Fibroblast of villous mesenchyme (primary cell): ENCODE measurements at regions not wholly inside any gene's neighbourhood (a gene's known extent, or its start where the extent isn't known, plus 50 kb on each side); places are given as distances from the start of the nearest gene placed in this dataset.

ENCODE experiments used
- DNase-seq: peaks from one replicate; pipeline ENCODE4 v3.0.0-alpha.2; 2010; ENCODE audit warnings: low read depth
- H3K4me3 ChIP-seq: 2 replicates; pipeline ENCODE4 v1.5.1; 2011; ENCODE audit warnings: low read depth, mild to moderate bottlenecking, low read length
- TF ChIP-seq, protein P1 (sequence below): IDR thresholded peaks from 2 replicates; pipeline ENCODE4 v1.5.1; 2012; ENCODE audit warnings: low read depth, mild to moderate bottlenecking, low read length; ENCODE audit not compliant: insufficient read depth

DNA sequence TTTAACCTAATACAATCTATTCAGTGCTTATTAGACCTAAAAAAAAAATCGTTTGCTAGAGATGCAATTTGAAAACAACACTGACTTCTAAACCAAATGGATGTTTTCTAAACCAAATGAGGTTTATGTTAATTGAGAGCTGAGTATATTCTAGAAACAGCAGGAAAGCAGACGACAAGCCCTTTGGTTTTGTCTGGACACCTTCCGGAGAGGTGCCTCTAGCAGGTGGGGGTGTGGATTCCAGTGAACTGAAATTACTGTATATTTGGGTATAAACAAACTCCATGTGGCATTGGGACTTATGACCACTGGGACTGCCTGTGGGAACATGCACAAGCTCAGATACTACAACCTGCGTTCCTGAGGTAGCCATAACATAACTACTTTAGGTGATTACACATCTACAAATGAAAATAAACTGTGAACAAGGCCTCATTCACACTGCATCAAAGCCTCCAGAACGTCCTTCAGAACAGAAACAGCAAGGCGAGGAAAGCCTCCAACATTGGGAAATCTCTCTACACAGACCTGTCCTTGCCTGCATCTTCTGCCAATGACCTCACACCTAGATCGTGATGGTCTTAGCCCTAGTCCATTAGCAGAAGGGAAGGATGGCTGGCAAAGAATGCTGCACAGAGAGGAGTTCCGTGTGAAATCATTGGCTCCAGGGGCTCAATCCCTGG lies 206.8 kb upstream of the FOXQ1 start:
- TF ChIP-seq, protein P1, sequence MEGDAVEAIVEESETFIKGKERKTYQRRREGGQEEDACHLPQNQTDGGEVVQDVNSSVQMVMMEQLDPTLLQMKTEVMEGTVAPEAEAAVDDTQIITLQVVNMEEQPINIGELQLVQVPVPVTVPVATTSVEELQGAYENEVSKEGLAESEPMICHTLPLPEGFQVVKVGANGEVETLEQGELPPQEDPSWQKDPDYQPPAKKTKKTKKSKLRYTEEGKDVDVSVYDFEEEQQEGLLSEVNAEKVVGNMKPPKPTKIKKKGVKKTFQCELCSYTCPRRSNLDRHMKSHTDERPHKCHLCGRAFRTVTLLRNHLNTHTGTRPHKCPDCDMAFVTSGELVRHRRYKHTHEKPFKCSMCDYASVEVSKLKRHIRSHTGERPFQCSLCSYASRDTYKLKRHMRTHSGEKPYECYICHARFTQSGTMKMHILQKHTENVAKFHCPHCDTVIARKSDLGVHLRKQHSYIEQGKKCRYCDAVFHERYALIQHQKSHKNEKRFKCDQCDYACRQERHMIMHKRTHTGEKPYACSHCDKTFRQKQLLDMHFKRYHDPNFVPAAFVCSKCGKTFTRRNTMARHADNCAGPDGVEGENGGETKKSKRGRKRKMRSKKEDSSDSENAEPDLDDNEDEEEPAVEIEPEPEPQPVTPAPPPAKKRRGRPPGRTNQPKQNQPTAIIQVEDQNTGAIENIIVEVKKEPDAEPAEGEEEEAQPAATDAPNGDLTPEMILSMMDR = no peak
- DNase-seq = no peak
- no peak overlapping the region for H3K4me3 ChIP-seq

DNA sequence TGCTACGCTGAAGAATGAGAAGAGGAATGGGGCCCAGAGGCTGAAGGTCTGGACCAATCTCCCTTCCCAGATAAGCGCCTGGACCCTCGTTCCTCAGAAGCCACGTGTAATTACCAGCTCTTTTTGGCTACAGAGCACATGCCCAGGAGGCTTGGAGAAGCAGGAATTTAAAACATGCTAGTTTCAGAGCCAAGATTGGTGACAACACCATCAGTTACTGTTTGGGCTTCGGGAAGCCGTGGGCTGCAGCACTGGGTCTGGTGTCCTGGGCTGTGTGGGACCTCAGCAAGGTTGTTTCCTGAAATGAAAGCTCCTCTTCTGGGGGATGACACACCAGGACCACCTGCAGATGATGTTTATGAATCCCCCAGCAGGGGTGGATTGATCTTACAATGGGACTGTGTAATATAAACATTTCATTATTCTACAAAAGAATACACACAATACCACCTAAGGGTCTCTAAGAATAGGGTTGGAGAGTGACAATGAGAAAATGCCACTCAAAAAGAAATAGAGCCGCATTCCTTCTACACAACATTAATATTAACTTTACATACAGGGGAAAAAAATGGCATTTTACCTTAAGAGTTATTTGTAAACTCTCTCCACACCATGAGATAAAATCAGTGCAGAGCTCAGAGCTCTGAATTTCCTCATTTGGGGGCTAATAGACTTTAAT lies 207.8 kb upstream of the FOXQ1 start:
- no peak for DNase-seq
- no peak overlapping the region for H3K4me3 ChIP-seq
- TF ChIP-seq, protein P1 = no peak

DNA sequence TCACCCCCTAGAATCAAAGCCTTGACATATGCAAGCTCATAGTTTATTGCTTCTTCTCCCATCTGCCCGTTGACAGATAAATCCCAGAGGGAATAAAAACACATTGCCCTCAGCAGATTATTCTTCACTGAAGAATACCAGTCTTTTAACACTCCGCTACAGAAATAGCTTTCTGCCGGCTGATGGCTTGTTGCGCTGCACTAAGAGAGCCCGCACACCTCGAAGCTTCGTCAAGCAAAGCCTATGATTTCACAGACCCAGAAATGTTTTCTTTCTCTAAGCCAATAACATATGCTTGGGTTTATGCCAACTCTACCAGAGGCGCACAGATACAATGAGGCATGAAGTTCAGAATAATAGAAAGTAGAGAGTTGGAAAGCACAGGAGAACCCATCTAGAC lies 208.9 kb upstream of the FOXQ1 start:
- no peak overlapping the region for H3K4me3 ChIP-seq
- peak; percentile 10 for DNase-seq
- TF ChIP-seq, protein P1 = no peak

DNA sequence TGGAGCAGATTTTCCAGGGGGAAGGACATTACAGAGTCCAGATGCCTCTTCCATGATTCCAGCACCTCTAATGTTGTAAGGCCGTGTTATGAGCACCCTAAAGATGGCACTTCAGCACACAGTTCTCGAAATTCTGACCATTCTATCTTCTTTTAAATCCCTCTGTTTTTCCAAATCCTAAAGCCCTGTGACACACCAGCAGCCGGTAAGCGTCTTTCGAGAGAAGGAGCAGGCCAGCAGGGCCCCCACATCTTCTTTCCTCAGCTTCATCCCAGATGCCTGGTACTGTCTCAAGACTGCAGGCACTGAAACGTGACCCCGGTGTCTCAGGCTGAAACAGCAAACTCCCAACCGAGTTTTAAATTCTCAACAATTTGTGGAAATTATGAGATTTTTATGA lies 211.6 kb upstream of the FOXQ1 start:
- H3K4me3 ChIP-seq = no peak overlapping the region
- TF ChIP-seq, protein P1 = no peak
- DNase-seq = no peak

GRCh38 chr6:1099264-1099663 lies 212.6 kb upstream of the FOXQ1 start:
- no peak overlapping the region for H3K4me3 ChIP-seq
- TF ChIP-seq, protein P1 = no peak
- no peak for DNase-seq

- TF ChIP-seq, protein P1 = no peak
- H3K4me3 ChIP-seq = no peak overlapping the region
- no peak for DNase-seq
These were observed 214.7 kb upstream of the FOXQ1 start for GRCh38 chr6:1096967-1097765.
